ENCODE measurements at regions not wholly inside any gene's neighbourhood (a gene's known extent, or its start where the extent isn't known, plus 50 kb on each side); places are given as distances from the start of the nearest gene placed in this dataset.

DNA sequence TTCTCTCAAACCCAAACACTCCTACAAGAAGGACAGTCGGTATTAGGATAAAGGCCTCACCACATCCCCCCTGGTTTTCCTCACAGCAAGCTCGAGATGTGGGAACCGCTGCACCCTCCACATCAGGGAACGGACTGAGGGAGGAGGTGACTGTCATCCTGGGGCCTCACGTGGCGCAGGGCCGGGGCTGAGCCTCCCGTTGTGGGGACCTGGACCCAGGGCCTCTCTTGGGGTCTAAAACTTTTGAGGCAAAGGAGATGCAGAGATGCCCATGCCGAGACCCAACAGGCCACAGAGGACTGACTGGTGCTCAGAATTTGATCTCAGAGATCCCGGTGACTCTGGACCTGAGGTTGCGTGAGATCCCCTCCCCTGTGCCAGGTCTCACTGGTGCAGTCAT is 72.7 kb downstream of the MRPL36 start:
- TF ChIP-seq, protein P1, sequence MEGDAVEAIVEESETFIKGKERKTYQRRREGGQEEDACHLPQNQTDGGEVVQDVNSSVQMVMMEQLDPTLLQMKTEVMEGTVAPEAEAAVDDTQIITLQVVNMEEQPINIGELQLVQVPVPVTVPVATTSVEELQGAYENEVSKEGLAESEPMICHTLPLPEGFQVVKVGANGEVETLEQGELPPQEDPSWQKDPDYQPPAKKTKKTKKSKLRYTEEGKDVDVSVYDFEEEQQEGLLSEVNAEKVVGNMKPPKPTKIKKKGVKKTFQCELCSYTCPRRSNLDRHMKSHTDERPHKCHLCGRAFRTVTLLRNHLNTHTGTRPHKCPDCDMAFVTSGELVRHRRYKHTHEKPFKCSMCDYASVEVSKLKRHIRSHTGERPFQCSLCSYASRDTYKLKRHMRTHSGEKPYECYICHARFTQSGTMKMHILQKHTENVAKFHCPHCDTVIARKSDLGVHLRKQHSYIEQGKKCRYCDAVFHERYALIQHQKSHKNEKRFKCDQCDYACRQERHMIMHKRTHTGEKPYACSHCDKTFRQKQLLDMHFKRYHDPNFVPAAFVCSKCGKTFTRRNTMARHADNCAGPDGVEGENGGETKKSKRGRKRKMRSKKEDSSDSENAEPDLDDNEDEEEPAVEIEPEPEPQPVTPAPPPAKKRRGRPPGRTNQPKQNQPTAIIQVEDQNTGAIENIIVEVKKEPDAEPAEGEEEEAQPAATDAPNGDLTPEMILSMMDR (IDR thresholded peaks at IDR 0.05; ENCODE audit: low read length): no peak
- TF ChIP-seq EZH2 (optimal IDR thresholded peaks at IDR 0.05; ENCODE audit: low read depth, low read length): no peak
